ENCODE measurements at regions not wholly inside any gene's neighbourhood (a gene's known extent, or its start where the extent isn't known, plus 50 kb on each side); places are given as distances from the start of the nearest gene placed in this dataset.

GRCh38 chr2:34423301-34423700 lies 824.2 kb upstream of the FAM98A start:
- TF ChIP-seq POLR2AphosphoS5 (IDR thresholded peaks at IDR 0.05) (no peak), CTCF (IDR thresholded peaks at IDR 0.05) (no peak), POLR2A (IDR thresholded peaks at IDR 0.05) (no peak)

Measured in prostate gland (tissue), 2 donors.